GM19455 (cell line): ENCODE measurements at regions not wholly inside any gene's neighbourhood (a gene's known extent, or its start where the extent isn't known, plus 50 kb on each side); places are given as distances from the start of the nearest gene placed in this dataset.
"Not testable (repeated sequence)": the region's sequence is repeated elsewhere in the genome, so short reads cannot be mapped to it uniquely, and the experiment has no call there.

Experiments used
- ATAC-seq: cut with Tn5 transposase; IDR thresholded peaks from one replicate; pipeline ENCODE4 v1.9.1; 2021; ENCODE audit not compliant: unreplicated experiment

DNA sequence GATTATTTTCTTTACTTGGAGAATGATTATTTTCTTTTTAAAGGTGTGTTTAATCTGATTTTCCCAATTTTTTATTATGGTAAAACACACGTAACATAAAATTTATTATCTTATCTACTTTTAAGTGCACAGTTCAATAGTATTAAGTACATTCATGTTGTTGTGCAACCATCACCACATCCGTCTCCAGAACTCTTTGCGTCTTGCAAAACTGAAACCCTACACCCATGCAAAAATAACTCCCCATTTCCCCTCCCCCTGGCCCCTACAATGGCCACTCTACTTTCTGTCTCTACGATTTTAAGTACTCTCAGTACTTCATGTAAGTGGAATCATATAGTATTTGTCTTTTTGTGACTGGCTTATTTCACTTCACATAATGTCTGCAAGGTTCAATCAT, 230.7 kb downstream of the SATB1 start:
- no peak for ATAC-seq

DNA sequence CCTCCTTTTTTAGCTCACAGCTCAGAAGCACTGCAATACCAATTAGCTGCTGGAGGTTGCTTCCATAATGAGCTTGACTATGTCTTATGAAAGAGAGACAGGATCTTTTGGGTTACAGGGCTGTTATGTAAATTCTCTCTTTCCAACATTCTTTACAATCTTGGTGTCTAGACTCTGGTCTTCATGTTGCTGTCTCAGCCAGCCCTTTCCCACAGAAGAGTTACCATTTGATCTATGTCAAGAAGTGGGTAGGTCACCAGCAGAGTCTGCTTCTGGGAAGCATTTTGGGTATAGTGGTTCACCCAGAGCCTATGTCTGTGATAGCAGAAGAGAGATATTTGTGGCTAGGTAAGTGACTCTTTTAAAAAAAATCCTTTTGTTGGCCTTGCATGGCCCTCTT, 234.5 kb downstream of the SATB1 start:
- ATAC-seq: no peak

DNA sequence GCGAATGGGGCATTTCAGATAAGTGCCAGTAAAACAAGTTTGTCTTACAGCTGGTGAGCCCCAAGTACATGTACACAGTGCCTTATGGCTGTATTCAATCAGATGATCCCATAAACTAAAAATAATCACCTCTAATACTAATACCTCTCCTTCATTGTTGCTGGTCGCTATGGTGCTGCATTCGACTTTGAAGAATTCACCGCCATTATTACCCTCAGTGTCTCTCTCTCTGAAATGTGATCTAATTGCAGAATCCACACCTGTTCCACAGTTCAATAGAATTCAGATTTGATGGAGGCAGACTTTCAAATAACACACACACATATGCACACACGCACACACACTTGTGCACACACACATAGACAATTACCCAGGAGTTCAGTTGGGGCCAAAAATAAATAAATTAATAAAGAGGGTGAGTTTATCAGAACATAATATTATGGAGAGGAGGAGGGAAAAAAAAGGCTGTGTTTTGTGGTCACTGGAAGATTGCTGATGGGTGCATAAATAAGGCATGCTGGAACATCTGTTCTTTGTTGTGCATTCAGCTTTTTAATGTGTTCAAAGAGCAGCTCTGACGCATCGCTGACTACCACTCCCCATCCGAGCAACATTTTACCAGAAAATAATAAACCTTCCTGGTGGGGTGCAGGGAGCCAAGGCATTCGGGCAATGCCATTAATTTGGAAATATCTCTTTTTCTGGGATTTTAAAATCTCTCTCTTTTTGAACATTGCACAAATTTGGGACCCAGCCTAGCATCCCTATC, 235.7 kb downstream of the SATB1 start:
- no peak for ATAC-seq

DNA sequence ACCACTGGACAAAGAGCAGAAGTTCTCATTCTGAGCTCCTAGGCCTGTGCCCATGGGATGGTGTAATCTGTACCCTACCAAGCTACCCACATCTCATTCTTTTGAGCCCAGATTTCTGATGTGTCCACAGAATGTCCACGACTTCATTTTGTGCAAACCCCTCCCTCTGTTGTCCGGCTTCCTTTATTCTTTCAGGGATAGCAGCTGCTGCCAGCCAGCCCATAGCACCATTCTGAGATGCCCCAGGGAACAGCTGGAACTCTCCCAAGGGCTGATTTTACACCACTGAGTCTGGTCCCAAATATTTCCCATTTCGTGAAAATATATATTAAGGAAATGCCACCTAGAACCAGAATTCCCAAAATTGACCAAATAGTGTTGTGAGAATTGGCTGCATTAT, 236.6 kb downstream of the SATB1 start:
- no peak for ATAC-seq

DNA sequence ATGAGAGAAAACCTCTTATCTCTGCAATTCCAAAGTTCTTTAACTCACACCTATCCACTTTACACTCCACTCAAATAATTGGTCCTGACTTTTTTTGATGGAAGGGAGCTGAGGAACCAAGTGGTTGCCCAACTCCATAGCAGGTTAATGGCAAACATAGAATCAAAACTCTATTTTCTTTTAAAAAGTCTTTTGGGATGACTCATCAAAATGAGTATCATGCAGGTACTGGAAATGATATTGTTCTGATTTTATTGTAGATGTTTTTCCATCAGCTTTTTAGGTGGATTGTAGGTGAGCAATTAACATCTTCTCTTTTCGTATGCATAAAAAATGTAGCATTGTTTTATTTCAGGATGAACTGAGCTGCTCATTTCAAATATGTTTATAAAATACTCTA, 239.5 kb downstream of the SATB1 start:
- ATAC-seq: no peak

DNA sequence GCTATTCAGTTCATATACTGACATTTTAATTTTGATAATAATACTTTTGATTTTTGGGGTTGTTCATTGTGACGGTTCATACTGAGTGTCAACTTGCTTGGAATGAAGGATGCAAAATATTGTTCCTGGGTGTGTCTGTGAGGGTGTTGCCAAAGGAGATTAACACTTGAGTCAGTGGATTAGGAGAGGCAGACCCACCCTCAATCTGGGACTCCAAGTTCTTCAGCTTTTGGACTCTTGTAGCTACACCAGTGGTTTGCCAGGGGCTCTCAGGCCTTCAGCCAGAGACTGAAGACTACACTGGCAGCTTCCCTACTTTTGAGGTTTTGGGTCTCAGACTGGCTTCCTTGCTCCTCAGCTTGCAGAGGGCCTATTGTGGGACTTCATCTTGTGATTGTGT, 242.2 kb downstream of the SATB1 start:
- ATAC-seq: not testable (repeated sequence)

DNA sequence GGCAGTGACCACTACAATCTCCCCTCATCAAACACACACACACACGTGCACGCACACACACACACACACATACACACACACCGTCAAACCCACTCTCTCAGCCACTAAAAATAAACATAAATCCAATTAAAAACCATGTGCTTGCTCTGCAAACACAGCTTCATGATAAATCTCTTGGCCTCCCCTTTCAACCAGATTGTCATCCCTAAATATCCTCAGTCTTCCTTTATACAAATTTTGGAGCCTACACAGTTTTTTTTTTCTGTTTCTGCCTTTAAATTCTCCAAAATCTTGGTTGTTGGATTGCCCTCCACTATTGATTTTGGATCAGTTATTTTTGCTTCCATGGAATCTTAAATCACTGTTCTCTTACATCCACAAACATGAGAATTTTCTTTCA, 245.6 kb downstream of the SATB1 start:
- ATAC-seq: no peak

DNA sequence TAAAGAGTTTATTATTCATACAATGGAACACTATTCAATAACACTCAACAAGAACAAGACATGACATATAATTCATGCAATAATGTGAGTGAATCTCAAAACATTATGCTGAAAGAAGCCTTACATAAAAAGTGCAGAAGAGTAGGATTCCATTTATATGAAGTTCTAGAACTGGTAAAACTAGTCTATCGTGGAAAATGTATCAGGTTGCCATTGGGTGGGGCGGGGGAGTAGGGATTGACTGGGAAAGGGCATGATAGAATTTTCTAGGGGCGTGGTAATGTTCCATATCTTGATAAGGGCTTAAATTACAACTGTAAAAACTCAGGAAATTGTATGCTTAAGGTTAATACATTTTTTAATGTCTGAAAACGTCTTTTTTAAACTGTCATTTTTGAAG, 247.9 kb downstream of the SATB1 start:
- ATAC-seq: no peak

DNA sequence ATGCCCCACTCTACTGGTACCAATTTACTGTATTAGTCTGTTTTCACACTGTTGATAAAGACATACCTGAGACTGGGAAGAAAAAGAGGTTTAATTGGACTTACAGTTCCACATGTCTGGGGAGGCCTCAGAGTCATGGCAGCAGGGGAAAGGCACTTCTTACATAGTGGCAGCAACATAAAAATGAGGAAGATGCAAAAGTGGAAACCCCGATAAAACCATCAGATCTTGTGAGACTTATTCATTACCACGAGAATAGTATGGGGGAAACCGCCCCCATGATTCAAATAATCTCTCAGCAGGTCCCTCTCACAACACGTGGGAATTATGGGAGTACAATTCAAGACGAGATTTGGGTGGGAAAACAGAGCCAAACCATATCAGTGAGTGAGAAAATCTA, 251.2 kb downstream of the SATB1 start:
- not testable (repeated sequence) for ATAC-seq

DNA sequence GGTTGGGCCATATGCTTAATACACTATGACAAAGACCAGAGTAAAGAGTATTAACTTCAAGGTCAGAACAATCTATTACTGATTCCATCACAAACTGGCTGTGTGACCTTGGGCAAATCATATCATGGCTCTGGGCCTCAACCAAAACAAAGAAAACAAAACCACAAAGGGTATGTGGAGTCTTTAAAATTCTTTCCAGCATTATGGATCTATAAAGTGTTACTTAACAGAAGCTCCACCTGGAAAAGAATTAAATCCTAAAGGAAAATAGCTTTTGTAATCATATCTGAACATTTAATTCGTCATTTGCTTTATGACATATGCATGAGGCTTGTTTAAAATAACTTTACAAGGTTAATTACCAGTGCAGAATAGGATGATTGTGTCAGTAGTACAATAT, 265.5 kb downstream of the SATB1 start:
- ATAC-seq: no peak

DNA sequence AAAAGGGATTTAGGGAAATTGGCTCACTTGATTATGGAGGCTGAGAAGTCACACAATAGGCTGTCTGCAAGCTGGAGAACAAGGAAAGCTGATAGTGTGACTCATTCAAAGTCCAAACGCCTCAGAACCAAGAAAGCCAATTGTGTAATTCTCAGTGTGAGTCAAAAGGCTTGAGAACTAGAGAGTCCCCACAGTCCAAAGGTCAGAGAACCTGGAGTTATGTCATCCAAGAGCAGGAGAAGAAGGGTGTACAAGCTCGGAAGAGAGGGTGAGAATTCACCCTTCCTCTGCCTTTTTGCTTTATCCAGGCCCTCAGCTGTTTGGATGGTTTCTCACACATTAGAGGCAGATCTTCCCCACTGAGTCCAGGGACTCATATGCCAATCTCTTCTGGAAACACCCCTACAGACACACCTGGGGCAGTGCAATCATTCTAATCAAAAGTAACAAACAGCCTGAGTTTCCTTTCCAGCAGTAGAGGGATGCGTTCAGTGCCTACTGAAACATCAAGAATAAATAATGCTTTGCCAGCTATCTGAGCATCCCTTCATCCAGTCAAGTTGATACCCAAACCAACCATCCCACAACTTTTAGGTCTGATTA, 271.5 kb downstream of the SATB1 start:
- no peak for ATAC-seq

DNA sequence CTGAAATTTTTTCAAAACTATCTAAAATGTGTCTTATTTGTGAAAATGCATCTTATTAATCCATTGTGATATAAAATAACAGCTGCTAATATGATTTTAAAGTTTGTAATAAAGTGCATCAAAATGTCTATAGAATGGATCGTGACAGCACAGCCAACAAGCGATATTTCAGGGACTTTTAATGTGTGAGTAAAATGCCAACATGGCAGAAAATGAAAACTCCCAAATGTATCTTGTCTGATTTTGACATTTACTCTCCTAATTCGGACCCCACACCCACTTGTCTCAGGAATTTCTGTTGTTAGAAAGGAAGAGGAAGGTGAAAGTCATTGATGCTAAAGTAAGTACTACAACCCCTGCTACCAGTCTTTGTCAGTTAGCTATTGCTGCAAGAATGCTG, 273.9 kb downstream of the SATB1 start:
- no peak for ATAC-seq

DNA sequence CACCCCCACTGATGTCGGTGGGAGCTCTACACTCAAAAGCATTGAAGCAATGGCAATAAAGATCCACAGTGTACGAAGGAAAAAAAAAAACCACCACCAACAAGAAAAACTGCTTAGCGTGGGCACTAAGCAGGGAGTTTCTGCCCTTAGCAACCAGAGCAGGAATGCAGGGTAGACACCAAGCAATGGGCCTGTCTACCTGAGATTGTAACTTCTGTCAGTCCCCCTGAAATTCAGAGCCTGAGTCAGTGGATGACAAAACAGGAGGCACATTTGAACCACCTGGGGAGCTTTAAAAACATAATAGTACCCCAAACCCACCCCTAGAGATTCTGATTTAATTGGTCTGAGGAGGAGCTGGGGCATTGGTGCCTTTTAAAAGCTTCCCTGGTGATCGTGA, 275.2 kb downstream of the SATB1 start:
- ATAC-seq: no peak

DNA sequence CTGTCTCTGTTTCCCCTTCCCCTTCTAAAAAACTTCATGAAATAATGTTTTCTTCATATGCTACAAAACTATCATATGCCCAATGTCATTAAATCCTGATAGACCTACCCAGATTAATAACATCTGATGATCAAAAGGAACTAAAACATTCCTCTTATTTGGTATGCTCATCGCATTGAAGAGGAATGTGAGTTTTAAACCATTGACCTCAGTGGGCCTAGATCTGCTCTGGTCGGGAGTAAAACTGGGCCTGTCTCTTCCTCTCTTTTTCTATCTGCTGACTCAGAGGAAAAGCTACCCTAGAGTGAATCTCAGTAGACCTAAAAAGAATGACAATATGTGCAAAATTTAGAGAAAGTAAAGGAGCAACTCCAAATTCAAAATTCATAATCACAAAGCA, 275.8 kb downstream of the SATB1 start:
- ATAC-seq: no peak

DNA sequence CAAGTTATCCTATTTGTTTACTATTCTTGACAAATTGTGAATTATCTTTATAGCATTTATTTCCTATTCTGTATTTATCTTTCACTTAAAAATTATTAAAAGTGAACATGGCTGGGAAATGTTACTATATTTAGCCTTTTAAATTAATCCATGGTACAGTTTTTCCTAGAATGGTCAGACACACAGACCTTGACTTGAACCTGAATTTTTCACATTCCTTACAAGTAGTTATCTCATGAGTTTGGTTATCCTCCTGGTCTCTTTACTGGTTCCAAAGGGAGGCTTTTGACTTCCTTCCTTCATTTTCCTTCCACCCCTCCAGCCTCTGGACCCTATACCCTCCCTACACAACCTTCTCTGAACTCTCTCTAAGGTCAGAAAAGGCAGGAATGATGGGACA, 280.6 kb downstream of the SATB1 start:
- ATAC-seq: no peak

DNA sequence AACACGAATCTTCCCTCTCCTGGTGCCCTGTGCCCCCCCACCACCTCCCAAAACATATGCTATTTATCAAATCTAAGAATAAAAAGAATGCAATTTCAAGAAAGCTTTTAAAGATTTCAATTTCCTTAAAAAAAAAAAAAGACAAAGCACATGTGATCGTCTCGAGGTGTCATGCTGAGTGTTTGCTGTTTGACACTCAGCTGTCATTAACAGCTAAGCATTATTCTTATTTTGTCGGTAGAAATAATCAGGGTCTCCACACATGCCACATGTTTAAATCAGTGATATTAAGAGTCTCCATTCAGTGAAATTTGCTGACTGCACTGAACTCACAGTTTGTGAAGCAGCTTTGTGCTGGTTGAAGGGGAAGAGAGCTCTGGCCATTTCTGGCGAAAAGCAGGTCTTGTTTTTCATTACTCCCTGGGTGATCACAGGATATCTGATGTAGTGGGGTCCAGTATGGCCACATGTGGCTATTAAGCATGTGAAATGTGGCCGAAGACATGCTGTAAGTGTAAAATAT, 281.8 kb downstream of the SATB1 start:
- no peak for ATAC-seq

DNA sequence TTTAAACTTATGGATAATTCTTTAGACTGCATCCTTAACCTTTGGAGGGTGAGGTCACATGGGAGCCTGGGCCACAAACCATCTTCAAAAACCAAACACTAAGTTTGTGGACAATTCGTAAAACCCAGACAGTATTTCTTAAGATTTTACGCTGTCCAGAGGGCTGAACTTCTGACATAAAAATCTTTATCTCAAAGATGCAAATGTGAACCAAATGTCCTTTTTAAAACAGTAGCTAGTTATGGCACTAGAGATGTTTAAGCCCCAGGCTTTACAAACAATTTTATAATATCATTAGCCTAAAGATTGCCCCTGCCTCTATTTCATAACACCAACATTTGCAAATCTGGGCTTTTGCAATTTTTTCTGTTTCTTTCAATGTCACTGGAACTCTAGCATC, 287.2 kb downstream of the SATB1 start:
- ATAC-seq: no peak

DNA sequence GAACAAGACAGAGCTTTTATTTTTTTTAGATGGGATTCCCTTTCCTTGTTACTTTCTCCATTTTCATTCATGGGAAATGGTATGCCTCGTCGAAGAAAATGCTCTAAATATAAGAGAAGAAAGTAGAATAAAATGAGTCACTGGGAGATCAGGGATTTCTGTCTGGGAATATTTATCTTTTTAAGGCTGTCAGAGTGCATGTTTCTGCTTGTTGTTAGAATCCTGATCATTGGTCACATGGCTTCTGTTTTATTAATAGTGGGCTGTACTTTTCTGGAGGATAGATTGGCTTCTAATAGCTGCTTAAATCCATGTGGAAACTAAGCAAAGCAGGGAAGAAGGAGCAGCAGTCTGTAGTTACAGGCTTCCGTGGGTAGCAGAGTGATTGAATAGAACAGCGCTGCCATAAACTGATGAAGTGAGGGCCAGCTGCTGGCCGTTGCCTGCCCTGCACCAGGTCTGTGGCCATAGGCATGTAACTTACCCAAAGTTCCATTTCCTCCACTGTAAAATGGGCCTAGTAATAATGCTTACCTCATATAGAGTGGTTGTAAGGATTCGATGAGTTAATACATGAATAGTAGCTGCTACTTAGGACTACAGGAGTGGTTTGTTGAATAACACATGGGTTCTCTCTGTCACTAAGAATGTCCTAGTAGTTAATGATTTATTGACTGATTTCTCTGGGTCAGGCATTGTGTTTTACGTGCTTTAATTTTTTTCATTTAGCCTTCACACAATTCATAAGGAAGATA, 289.9 kb downstream of the SATB1 start:
- no peak for ATAC-seq

DNA sequence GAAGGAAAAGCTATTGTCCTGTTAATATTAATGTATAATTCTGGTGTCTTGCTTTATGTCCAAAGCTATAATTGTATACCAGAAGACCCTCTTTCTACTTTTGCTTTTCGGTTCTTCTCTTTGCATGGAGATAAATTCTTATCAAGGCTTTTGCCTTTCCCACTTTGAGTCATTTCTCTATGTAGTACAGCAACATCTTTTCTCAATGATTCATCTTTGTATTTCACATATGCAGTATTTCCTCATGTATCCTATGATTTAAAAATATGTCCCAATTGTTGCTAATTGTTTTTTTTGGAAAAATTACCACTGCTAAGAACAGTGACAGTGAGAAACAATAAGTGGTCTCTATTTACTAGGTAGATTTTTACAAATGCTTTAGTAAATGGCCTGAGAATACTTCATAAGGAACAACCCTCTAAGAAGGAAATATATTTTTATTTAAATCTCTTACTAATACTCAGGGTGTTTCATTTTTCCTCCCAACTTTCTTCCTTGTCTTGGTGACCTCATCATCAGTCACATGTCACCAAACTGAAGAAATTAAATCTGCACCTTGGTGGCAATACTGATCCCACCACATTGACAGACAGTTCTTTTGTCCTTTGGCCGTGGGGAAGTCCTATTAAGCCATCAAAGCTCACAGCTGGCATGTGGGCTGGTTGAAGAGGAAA, 290.6 kb downstream of the SATB1 start:
- ATAC-seq: no peak

DNA sequence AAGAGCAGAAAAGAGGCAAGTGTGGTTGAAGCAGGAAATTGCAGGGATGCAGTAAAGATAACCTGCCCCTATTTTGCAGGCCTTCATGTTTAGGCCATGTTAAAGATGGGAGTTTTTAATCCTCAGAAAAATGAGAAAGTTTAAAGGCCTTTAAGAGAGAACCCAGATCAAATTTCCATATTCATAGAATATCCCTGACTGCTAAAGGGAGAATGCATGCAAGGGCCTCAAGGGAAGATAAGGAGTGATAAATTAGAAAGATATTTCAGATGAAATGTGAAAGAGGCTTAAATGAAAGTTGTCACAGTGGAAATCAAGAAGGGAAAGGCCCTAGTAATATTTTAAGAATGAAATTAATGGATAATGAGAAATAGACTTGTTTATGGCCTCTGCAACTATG, 292.1 kb downstream of the SATB1 start:
- ATAC-seq: no peak

DNA sequence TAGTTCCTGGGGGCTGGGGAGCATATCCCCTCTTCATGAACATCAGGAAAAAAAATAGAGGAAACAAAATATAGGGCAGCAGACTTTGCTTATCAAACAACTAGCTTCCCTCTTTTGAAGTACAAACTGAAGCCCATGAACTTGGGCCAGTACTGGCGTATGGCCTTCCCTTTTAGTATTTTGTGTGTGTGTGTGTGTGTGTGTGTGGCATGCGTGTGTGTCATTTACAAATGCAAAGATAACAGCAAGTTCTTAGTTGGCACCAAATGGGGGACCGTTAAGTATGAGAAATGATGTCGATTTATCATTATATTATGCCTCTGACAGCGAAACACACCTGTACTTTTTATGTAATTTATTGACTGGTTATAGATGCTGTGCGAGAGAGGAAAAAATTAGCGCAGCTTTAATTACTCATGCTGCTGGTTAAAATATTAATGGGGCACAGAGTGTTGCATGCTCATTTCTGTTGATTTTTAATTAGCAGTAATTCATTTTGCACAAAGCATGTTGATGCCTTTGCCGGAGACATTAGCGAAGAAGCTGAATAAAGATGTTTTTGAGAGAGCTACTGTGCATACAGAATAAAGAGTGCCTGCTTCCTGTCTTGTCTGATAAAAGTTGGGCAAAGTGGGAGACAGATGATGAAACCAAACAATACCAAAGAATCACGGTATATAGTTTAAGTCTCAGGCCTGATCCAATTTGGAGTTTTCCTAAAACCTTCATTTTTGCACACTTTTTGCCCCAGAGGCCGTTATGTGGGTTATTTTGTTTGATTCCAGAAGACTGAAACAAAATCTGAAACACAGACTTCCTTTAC, 297.1 kb downstream of the SATB1 start:
- no peak for ATAC-seq
